ENCODE measurements at regions not wholly inside any gene's neighbourhood (a gene's known extent, or its start where the extent isn't known, plus 50 kb on each side); places are given as distances from the start of the nearest gene placed in this dataset.
A peak's percentile ranks its signal among the peaks of the same experiment; 100 is the strongest.

DNA sequence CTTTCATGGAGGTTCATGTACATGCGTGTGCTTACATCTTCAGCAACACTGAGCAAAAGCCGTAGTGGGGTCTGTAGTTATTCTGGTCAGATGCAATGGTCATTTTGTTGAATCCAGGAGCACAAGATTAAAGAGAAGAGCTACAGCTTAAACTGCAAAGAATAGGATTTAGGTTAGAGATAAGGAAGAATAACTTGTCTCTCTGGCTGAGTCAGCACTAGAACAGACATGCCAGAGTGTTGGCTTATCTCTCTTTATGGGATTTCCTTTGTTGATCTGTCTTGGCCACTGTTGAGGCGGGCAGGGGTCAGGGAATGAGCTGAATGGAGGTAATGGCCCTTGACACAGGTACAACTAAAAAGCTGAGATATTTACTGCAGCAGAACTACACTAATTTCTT is 473.5 kb downstream of the CCSER2 start:
- CTCF ChIA-PET, result interaction anchor here (1.1 kb wide), 1 partner anchor 19 kb away, joined by 3 read pairs; no protein-coding TSS in a partner anchor

DNA sequence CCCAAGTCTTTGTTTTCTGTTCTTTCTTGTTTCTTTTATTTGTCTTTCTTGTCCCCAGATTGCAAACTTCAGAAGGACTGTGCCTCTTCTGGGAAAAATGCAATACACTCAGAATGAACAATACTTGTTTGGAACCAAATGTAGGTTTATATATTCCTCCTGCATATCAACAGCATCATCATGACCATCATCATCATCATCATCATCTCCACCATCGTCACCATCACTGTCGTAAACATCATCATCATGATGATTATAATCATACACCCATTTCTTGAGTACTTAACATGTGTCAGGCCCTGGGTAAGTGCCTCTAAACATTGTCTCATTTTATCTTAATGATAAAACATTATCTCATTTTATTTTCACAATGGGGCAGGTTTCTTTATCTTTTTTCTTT is 476.8 kb downstream of the CCSER2 start:
- POLR2A ChIA-PET, result no interaction called here
- CTCF ChIA-PET, result no interaction called here
- TF ChIP-seq, protein P1, sequence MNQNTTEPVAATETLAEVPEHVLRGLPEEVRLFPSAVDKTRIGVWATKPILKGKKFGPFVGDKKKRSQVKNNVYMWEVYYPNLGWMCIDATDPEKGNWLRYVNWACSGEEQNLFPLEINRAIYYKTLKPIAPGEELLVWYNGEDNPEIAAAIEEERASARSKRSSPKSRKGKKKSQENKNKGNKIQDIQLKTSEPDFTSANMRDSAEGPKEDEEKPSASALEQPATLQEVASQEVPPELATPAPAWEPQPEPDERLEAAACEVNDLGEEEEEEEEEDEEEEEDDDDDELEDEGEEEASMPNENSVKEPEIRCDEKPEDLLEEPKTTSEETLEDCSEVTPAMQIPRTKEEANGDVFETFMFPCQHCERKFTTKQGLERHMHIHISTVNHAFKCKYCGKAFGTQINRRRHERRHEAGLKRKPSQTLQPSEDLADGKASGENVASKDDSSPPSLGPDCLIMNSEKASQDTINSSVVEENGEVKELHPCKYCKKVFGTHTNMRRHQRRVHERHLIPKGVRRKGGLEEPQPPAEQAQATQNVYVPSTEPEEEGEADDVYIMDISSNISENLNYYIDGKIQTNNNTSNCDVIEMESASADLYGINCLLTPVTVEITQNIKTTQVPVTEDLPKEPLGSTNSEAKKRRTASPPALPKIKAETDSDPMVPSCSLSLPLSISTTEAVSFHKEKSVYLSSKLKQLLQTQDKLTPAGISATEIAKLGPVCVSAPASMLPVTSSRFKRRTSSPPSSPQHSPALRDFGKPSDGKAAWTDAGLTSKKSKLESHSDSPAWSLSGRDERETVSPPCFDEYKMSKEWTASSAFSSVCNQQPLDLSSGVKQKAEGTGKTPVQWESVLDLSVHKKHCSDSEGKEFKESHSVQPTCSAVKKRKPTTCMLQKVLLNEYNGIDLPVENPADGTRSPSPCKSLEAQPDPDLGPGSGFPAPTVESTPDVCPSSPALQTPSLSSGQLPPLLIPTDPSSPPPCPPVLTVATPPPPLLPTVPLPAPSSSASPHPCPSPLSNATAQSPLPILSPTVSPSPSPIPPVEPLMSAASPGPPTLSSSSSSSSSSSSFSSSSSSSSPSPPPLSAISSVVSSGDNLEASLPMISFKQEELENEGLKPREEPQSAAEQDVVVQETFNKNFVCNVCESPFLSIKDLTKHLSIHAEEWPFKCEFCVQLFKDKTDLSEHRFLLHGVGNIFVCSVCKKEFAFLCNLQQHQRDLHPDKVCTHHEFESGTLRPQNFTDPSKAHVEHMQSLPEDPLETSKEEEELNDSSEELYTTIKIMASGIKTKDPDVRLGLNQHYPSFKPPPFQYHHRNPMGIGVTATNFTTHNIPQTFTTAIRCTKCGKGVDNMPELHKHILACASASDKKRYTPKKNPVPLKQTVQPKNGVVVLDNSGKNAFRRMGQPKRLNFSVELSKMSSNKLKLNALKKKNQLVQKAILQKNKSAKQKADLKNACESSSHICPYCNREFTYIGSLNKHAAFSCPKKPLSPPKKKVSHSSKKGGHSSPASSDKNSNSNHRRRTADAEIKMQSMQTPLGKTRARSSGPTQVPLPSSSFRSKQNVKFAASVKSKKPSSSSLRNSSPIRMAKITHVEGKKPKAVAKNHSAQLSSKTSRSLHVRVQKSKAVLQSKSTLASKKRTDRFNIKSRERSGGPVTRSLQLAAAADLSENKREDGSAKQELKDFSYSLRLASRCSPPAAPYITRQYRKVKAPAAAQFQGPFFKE (tag by site-specific recombination; IDR thresholded peaks at IDR 0.05; ENCODE audit: borderline replicate concordance), result no peak
- TF ChIP-seq, protein P2, sequence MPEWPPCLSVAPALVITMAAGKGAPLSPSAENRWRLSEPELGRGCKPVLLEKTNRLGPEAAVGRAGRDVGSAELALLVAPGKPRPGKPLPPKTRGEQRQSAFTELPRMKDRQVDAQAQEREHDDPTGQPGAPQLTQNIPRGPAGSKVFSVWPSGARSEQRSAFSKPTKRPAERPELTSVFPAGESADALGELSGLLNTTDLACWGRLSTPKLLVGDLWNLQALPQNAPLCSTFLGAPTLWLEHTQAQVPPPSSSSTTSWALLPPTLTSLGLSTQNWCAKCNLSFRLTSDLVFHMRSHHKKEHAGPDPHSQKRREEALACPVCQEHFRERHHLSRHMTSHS (tag by site-specific recombination; IDR thresholded peaks at IDR 0.05), result no peak
- TF ChIP-seq, protein P3, sequence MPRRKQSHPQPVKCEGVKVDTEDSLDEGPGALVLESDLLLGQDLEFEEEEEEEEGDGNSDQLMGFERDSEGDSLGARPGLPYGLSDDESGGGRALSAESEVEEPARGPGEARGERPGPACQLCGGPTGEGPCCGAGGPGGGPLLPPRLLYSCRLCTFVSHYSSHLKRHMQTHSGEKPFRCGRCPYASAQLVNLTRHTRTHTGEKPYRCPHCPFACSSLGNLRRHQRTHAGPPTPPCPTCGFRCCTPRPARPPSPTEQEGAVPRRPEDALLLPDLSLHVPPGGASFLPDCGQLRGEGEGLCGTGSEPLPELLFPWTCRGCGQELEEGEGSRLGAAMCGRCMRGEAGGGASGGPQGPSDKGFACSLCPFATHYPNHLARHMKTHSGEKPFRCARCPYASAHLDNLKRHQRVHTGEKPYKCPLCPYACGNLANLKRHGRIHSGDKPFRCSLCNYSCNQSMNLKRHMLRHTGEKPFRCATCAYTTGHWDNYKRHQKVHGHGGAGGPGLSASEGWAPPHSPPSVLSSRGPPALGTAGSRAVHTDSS (tag by site-specific recombination; IDR thresholded peaks at IDR 0.05), result peak; percentile 65

More for the DNA sequence above, 473.5 kb downstream of the CCSER2 start:
- H3K9me3 ChIP-seq (ENCODE audit: control insufficient read depth, insufficient read depth, low read depth, low read length), result no peaks in the 10 kb centered on the region
- TF ChIP-seq, protein P4, sequence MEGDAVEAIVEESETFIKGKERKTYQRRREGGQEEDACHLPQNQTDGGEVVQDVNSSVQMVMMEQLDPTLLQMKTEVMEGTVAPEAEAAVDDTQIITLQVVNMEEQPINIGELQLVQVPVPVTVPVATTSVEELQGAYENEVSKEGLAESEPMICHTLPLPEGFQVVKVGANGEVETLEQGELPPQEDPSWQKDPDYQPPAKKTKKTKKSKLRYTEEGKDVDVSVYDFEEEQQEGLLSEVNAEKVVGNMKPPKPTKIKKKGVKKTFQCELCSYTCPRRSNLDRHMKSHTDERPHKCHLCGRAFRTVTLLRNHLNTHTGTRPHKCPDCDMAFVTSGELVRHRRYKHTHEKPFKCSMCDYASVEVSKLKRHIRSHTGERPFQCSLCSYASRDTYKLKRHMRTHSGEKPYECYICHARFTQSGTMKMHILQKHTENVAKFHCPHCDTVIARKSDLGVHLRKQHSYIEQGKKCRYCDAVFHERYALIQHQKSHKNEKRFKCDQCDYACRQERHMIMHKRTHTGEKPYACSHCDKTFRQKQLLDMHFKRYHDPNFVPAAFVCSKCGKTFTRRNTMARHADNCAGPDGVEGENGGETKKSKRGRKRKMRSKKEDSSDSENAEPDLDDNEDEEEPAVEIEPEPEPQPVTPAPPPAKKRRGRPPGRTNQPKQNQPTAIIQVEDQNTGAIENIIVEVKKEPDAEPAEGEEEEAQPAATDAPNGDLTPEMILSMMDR (tag by site-specific recombination; IDR thresholded peaks at IDR 0.05), result no peak
- TF ChIP-seq ZNF776 (tag by site-specific recombination; IDR thresholded peaks at IDR 0.05; ENCODE audit: borderline replicate concordance) (no peak), ZNF549 (tag by site-specific recombination; IDR thresholded peaks at IDR 0.05) (no peak), ZNF157 (tag by site-specific recombination; IDR thresholded peaks at IDR 0.05) (no peak), FEZF1 (tag by site-specific recombination; IDR thresholded peaks at IDR 0.05) (no peak), ZNF169 (tag by site-specific recombination; IDR thresholded peaks at IDR 0.05) (no peak)
- TF ChIP-seq, protein P5, sequence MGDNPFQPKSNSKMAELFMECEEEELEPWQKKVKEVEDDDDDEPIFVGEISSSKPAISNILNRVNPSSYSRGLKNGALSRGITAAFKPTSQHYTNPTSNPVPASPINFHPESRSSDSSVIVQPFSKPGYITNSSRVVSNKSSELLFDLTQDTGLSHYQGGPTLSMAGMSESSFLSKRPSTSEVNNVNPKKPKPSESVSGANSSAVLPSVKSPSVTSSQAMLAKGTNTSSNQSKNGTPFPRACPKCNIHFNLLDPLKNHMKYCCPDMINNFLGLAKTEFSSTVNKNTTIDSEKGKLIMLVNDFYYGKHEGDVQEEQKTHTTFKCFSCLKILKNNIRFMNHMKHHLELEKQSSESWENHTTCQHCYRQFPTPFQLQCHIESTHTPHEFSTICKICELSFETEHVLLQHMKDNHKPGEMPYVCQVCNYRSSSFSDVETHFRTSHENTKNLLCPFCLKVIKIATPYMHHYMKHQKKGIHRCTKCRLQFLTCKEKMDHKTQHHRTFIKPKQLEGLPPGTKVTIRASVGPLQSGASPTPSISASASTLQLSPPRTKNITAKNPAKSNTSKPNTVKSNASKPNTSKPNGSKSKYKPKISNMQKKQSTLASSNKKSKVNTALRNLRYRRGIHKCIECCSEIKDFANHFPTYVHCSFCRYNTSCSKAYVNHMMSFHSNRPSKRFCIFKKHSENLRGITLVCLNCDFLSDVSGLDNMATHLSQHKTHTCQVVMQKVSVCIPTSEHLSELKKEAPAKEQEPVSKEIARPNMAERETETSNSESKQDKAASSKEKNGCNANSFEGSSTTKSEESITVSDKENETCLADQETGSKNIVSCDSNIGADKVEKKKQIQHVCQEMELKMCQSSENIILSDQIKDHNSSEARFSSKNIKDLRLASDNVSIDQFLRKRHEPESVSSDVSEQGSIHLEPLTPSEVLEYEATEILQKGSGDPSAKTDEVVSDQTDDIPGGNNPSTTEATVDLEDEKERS (tag by site-specific recombination; IDR thresholded peaks at IDR 0.05), result no peak
- TF ChIP-seq, protein P6, sequence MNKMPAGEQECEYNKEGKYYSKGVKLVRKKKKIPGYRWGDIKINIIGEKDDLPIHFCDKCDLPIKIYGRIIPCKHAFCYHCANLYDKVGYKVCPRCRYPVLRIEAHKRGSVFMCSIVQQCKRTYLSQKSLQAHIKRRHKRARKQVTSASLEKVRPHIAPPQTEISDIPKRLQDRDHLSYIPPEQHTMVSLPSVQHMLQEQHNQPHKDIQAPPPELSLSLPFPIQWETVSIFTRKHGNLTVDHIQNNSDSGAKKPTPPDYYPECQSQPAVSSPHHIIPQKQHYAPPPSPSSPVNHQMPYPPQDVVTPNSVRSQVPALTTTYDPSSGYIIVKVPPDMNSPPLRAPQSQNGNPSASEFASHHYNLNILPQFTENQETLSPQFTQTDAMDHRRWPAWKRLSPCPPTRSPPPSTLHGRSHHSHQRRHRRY (tag by site-specific recombination; IDR thresholded peaks at IDR 0.05), result no peak
- H3K27ac ChIP-seq (ENCODE audit: extremely low read depth, low read depth, low read length), result no peak overlapping the region
- POLR2A ChIA-PET, result no interaction called here
- no peaks in the 10 kb centered on the region for H3K36me3 ChIP-seq (ENCODE audit: control insufficient read depth in 2 of 2, insufficient read depth in 1 of 2, low read length in 2 of 2)
- H3K4me1 ChIP-seq (ENCODE audit: control insufficient read depth, insufficient read depth, low read length), result no peaks in the 10 kb centered on the region
- no peak overlapping the region for H3K4me3 ChIP-seq (ENCODE audit: low read depth, low read length)

More for the DNA sequence above, 476.8 kb downstream of the CCSER2 start:
- Histone ChIP-seq H3K9me3 (ENCODE audit: control insufficient read depth, insufficient read depth, low read depth, low read length) (no peaks in the 10 kb centered on the region), H3K27ac (ENCODE audit: extremely low read depth, low read depth, low read length) (no peak overlapping the region), H3K4me1 (ENCODE audit: control insufficient read depth, insufficient read depth, low read length) (no peaks in the 10 kb centered on the region), H3K36me3 (ENCODE audit: control insufficient read depth in 2 of 2, insufficient read depth in 1 of 2, low read length in 2 of 2) (no peaks in the 10 kb centered on the region), H3K4me3 (ENCODE audit: low read depth, low read length) (no peak overlapping the region)
